ENCODE measurements at regions not wholly inside any gene's neighbourhood (a gene's known extent, or its start where the extent isn't known, plus 50 kb on each side); places are given as distances from the start of the nearest gene placed in this dataset.

DNA sequence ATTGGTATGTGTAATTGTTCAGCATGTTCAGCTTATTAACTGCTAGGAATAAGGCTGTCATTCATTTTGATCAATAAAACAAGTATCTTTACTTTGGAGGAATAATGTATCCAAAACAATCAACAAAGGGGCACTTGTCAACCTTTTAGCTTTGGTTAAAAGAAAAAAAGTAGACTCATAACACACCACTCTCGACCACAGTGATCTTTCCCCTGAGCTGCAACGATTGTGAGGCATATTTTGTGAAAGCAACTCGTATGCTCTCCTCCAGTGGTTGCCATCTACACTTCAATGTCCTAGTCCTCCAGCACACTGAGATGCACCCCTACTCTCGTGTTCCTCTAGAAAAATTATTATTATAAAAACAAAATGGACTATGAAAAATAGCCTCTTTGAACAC, 60.1 kb upstream of the PDE7B start:
- no peak for ATAC-seq

More for the DNA sequence above, 60.1 kb upstream of the PDE7B start:
- Histone ChIP-seq H3K79me2 (replicated peaks; ENCODE audit: insufficient read depth) (no peaks in the 10 kb centered on the region), H3F3A (replicated peaks; ENCODE audit: low read depth) (no peaks in the 10 kb centered on the region), H3K27ac (ENCODE audit: low read depth) (no peak overlapping the region), H3K4me3 (no peak overlapping the region), H3K4me2 (no peak overlapping the region), H3K36me3 (ENCODE audit: insufficient read depth) (no peaks in the 10 kb centered on the region), H4K20me1 (replicated peaks; ENCODE audit: insufficient read depth) (no peaks in the 10 kb centered on the region), H3K27me3 (ENCODE audit: insufficient read depth) (no peaks in the 10 kb centered on the region), H3K9me2 (ENCODE audit: insufficient read depth) (no peaks in the 10 kb centered on the region), H2AFZ (no peak overlapping the region), H3K4me1 (ENCODE audit: insufficient read depth) (no peaks in the 10 kb centered on the region)
- H3K36me3 Mint-ChIP-seq (ENCODE audit: low read depth): no peaks in the 10 kb centered on the region
- no peak overlapping the region for H3K27ac Mint-ChIP-seq
- no peaks in the 10 kb centered on the region for H3K27me3 Mint-ChIP-seq (ENCODE audit: insufficient read depth, low read depth, poor library complexity)
- no peaks in the 10 kb centered on the region for H3K9me3 Mint-ChIP-seq
- no peak for DNase-seq (ENCODE audit: low spot score)
- H3K4me1 Mint-ChIP-seq: no peaks in the 10 kb centered on the region
- no peak overlapping the region for H3K4me3 Mint-ChIP-seq
- TF ChIP-seq, protein P1, sequence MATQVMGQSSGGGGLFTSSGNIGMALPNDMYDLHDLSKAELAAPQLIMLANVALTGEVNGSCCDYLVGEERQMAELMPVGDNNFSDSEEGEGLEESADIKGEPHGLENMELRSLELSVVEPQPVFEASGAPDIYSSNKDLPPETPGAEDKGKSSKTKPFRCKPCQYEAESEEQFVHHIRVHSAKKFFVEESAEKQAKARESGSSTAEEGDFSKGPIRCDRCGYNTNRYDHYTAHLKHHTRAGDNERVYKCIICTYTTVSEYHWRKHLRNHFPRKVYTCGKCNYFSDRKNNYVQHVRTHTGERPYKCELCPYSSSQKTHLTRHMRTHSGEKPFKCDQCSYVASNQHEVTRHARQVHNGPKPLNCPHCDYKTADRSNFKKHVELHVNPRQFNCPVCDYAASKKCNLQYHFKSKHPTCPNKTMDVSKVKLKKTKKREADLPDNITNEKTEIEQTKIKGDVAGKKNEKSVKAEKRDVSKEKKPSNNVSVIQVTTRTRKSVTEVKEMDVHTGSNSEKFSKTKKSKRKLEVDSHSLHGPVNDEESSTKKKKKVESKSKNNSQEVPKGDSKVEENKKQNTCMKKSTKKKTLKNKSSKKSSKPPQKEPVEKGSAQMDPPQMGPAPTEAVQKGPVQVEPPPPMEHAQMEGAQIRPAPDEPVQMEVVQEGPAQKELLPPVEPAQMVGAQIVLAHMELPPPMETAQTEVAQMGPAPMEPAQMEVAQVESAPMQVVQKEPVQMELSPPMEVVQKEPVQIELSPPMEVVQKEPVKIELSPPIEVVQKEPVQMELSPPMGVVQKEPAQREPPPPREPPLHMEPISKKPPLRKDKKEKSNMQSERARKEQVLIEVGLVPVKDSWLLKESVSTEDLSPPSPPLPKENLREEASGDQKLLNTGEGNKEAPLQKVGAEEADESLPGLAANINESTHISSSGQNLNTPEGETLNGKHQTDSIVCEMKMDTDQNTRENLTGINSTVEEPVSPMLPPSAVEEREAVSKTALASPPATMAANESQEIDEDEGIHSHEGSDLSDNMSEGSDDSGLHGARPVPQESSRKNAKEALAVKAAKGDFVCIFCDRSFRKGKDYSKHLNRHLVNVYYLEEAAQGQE (IDR thresholded peaks at IDR 0.05; ENCODE audit: unreplicated experiment): no peak
- TF ChIP-seq, protein P2, sequence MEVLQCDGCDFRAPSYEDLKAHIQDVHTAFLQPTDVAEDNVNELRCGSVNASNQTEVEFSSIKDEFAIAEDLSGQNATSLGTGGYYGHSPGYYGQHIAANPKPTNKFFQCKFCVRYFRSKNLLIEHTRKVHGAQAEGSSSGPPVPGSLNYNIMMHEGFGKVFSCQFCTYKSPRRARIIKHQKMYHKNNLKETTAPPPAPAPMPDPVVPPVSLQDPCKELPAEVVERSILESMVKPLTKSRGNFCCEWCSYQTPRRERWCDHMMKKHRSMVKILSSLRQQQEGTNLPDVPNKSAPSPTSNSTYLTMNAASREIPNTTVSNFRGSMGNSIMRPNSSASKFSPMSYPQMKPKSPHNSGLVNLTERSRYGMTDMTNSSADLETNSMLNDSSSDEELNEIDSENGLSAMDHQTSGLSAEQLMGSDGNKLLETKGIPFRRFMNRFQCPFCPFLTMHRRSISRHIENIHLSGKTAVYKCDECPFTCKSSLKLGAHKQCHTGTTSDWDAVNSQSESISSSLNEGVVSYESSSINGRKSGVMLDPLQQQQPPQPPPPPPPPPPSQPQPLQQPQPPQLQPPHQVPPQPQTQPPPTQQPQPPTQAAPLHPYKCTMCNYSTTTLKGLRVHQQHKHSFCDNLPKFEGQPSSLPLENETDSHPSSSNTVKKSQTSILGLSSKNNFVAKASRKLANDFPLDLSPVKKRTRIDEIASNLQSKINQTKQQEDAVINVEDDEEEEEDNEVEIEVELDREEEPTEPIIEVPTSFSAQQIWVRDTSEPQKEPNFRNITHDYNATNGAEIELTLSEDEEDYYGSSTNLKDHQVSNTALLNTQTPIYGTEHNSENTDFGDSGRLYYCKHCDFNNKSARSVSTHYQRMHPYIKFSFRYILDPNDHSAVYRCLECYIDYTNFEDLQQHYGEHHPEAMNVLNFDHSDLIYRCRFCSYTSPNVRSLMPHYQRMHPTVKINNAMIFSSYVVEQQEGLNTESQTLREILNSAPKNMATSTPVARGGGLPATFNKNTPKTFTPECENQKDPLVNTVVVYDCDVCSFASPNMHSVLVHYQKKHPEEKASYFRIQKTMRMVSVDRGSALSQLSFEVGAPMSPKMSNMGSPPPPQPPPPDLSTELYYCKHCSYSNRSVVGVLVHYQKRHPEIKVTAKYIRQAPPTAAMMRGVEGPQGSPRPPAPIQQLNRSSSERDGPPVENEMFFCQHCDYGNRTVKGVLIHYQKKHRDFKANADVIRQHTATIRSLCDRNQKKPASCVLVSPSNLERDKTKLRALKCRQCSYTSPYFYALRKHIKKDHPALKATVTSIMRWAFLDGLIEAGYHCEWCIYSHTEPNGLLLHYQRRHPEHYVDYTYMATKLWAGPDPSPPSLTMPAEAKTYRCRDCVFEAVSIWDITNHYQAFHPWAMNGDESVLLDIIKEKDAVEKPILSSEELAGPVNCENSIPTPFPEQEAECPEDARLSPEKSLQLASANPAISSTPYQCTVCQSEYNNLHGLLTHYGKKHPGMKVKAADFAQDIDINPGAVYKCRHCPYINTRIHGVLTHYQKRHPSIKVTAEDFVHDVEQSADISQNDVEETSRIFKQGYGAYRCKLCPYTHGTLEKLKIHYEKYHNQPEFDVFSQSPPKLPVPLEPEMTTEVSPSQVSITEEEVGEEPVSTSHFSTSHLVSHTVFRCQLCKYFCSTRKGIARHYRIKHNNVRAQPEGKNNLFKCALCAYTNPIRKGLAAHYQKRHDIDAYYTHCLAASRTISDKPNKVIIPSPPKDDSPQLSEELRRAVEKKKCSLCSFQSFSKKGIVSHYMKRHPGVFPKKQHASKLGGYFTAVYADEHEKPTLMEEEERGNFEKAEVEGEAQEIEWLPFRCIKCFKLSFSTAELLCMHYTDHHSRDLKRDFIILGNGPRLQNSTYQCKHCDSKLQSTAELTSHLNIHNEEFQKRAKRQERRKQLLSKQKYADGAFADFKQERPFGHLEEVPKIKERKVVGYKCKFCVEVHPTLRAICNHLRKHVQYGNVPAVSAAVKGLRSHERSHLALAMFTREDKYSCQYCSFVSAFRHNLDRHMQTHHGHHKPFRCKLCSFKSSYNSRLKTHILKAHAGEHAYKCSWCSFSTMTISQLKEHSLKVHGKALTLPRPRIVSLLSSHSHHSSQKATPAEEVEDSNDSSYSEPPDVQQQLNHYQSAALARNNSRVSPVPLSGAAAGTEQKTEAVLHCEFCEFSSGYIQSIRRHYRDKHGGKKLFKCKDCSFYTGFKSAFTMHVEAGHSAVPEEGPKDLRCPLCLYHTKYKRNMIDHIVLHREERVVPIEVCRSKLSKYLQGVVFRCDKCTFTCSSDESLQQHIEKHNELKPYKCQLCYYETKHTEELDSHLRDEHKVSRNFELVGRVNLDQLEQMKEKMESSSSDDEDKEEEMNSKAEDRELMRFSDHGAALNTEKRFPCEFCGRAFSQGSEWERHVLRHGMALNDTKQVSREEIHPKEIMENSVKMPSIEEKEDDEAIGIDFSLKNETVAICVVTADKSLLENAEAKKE (CRISPR knock-in tag; IDR thresholded peaks at IDR 0.05): no peak
- TF ChIP-seq POLR2AphosphoS5 (IDR thresholded peaks at IDR 0.05; ENCODE audit: low read depth) (no peak), NANOG (IDR thresholded peaks at IDR 0.05; ENCODE audit: borderline replicate concordance) (no peak), EZH2 (IDR thresholded peaks at IDR 0.05; ENCODE audit: low read depth, unreplicated experiment) (no peak), ZNF331 (CRISPR knock-in tag; IDR thresholded peaks at IDR 0.05; ENCODE audit: low read depth) (no peak), JUNB (IDR thresholded peaks at IDR 0.05; ENCODE audit: unreplicated experiment) (no peak), CREB1 (CRISPR knock-in tag; IDR thresholded peaks at IDR 0.05; ENCODE audit: low read depth) (no peak), EZH2phosphoT487 (IDR thresholded peaks at IDR 0.05; ENCODE audit: unreplicated experiment) (no peak), ZNF114 (CRISPR knock-in tag; IDR thresholded peaks at IDR 0.05) (no peak), STAT1 (IDR thresholded peaks at IDR 0.05; ENCODE audit: unreplicated experiment) (no peak)
- TF ChIP-seq, protein P3, sequence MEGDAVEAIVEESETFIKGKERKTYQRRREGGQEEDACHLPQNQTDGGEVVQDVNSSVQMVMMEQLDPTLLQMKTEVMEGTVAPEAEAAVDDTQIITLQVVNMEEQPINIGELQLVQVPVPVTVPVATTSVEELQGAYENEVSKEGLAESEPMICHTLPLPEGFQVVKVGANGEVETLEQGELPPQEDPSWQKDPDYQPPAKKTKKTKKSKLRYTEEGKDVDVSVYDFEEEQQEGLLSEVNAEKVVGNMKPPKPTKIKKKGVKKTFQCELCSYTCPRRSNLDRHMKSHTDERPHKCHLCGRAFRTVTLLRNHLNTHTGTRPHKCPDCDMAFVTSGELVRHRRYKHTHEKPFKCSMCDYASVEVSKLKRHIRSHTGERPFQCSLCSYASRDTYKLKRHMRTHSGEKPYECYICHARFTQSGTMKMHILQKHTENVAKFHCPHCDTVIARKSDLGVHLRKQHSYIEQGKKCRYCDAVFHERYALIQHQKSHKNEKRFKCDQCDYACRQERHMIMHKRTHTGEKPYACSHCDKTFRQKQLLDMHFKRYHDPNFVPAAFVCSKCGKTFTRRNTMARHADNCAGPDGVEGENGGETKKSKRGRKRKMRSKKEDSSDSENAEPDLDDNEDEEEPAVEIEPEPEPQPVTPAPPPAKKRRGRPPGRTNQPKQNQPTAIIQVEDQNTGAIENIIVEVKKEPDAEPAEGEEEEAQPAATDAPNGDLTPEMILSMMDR (conservative IDR thresholded peaks at IDR 0.05; ENCODE audit: low read depth in 2 of 2): no peak
- TF ChIP-seq, protein P4, sequence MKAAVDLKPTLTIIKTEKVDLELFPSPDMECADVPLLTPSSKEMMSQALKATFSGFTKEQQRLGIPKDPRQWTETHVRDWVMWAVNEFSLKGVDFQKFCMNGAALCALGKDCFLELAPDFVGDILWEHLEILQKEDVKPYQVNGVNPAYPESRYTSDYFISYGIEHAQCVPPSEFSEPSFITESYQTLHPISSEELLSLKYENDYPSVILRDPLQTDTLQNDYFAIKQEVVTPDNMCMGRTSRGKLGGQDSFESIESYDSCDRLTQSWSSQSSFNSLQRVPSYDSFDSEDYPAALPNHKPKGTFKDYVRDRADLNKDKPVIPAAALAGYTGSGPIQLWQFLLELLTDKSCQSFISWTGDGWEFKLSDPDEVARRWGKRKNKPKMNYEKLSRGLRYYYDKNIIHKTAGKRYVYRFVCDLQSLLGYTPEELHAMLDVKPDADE (IDR thresholded peaks at IDR 0.05): no peak

Measured in GM23338 (cell line).